GM18951 (cell line): ENCODE measurements at regions not wholly inside any gene's neighbourhood (a gene's known extent, or its start where the extent isn't known, plus 50 kb on each side); places are given as distances from the start of the nearest gene placed in this dataset.

Experiments
- POLR2A ChIP-seq: IDR thresholded peaks from 4 replicates; pipeline ENCODE4 v1.6.1; 2011; ENCODE audit warnings: mild to moderate bottlenecking; ENCODE audit not compliant: insufficient read length, insufficient read depth; ENCODE audit errors: extremely low read depth
- in situ Hi-C: fragments of 300-500 bp; cut with MboI; formaldehyde crosslinking; loops from one replicate; pipeline ENCODE4 v1.12.0; 2022; ENCODE audit warnings: low sequenced_read_pairs, mixed read lengths, inconsistent platforms; ENCODE audit not compliant: unreplicated experiment

DNA sequence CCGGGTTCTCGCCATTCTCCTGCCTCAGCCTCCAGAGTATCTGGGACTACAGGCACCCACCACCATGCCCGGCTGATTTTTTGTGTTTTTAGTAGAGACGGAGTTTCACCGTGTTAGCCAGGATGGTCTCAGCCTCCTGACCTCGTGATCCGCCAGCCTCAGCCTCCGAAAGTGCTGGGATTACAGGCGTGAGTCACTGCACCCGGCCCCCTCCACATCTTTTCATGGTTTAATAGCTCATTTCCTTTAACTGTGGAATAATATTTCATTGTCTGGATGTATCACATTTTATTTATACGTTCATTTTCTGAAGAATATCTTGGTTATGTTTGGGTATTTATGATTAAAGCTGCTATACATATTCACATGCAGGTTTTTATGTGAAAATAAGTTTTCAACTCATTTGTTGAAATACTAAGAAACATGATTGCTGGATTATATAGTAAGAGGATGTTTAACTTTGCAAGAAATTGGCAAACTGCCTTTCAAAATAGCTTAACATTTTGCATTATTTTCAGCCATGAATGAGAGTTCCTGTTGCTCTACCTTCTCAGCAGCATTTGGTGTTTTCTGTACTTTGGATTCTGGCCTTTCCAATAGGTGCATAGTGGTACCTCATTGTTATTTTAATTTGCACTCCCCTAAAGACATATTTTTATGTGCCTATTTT, 591.9 kb downstream of the TECRL start:
- in situ Hi-C loops = no loop called here
- TF ChIP-seq POLR2A = no peak

DNA sequence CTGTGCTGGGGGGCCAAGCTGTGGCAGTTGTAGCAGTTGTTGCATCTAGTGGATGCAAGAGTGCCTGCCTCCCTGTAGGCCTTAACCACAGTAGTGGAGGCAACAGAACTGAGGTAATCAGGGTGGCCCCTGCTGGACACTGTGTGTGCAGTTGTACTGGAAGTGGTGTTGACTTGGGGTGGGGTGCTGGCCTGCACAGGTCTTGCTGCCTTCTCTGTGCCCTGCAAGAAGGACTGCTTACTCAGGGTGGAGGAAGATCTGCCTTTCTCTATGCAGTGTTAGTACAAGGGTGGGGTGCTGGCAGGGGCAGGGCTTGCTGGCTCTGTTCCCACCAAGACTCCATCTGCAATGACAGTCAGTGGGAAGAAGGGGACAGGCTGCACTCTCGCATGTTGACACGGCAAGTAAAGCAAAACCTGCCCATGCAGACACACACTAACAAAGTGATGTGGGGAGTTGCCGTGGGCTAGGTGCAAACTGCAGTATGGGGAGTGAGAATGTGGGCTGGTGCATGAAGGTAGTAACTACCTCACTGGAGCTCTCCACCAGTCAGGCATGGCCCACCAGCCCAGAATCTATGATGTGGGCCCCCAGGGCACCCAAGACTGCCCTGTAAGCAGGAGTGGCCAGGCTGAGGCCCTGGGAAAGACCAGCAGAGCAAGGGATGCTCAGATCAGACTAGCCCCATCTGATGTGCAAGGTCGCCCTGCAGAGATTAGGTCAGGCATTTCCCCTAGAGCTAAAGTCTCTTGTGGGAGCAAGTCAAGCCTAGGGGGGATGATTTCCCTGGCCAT, 594.9 kb downstream of the TECRL start:
- in situ Hi-C loops = no loop called here
- no peak for TF ChIP-seq POLR2A

DNA sequence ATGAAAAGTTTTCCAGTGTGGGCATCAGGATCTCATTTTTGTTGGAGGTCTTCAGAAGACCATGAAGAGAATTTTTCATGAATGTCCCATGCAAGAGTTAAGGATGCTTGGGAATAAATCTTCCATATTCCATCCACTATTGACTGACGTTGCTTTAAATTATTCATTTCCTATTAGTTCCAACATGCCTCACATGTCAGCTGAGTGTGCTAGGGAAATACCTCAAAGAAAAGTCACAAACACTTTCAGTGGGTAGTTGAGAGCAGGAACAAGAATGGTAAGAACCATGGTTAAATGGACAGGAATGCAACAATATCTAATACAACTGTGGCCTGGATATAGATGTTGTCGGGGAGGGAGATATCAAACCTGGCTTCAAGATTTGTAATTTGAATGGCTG, 610.1 kb downstream of the TECRL start:
- in situ Hi-C loops = no loop called here
- TF ChIP-seq POLR2A = no peak

DNA sequence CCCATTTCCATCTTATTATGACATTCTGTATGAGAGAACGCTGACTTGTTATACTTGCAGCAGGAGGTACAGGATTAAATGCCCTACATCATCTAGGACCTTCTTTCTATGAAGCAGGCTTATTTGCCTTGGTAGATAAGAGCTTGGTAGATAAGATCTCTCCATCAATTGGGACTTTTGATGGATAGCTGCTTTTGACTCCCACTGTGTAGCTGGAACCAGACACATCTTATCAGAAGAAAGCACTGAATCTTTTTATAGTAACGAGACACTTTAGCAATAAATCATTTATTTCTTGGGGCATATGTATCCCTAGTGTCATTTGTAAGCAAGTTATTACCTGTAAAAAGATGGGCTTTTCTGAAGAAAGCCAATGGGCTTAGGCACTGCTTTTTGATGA, 613.9 kb downstream of the TECRL start:
- no peak for TF ChIP-seq POLR2A
- in situ Hi-C loops = no loop called here

DNA sequence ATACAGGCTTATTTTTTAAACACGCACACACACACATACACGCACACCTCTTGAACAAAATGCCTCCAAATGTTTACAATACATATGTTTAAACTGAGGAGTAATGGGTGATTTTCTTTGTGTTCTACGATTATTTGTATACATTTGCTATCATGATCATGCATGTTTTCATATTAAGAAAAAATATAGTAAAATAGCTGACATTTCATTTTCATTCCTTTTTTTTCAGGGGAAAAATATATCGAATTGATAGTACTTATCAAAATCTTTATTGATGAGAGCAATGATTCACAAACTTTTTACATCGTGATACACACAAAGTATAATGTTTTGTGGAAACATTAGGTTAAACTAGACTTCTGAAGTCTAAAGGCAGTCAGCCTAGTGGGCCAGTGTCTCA, 618.9 kb downstream of the TECRL start:
- no peak for TF ChIP-seq POLR2A
- in situ Hi-C loops = no loop called here

DNA sequence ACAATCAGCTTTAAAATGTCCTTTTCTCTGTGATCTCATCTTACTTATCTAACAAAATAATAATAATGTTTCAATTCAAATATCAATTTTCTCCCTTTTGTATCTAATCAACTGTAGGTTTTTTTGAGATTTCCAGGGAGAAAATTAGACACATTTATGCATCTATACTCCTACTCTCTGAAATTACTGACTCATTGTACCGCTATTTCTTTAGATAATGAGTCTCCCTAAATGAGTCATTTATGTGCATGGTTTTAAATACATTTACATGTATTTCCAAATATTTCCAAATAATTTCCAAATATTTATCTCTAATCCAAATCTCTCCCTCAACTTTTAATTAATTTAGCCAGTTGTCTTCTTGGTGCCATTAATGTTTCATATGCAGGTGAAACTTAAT, 621.0 kb downstream of the TECRL start:
- in situ Hi-C loops = no loop called here
- no peak for TF ChIP-seq POLR2A

DNA sequence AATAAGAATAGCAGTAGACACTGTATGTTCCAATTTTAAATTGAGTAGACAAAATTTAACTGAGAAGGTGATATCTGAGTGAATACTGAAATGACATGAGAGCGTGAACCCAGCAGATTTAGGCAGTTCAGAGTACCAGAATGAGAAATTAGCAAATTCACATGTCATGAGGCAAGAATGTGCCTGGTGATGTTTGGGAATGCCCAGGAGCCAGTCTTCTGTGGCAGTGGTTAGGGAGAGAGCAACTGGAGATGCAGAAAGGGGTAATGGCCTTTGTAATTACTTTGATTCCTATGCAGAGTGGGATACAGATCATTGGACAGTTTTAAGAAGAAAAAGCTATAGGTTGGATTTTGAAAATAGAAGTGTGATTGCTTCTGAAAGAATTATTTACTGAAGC, 621.9 kb downstream of the TECRL start:
- TF ChIP-seq POLR2A = no peak
- in situ Hi-C loops = no loop called here

DNA sequence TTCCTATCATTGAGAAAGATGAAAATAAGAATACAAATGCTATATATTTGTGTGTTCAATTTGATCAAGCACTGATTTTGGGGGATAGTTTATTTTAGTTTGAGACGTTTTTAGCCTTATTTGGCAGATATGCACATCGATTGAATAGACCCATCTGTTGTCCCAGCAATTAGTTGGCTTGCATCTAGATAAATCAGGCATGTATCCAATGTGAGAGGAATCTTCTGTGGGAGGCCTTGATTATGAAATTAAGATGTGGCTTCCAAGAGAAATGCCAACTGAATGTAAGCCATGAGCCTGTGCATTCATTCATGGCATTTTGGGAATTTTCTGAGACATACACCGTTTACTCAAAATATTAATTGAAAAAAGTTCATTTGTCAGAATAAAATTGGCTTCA, 623.1 kb downstream of the TECRL start:
- TF ChIP-seq POLR2A = no peak
- in situ Hi-C loops = no loop called here

DNA sequence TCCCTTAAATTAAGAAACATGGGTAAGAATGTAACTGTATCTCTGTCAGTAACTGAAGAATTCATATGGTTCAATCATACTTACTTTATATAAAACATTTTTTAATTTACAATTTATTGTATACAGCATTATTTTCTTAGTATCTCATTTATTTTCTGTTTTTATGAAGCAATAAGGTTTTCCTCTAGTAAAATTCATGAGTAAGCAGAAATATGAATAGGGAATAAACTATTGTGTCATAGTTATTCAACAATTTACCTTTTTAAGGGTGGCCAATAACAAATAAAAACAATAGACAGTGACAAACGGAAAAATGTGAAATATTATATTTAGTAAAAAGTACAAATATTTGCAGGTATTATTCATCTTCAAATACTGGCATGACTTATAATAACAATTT, 624.4 kb downstream of the TECRL start:
- in situ Hi-C loops = no loop called here
- TF ChIP-seq POLR2A = no peak

DNA sequence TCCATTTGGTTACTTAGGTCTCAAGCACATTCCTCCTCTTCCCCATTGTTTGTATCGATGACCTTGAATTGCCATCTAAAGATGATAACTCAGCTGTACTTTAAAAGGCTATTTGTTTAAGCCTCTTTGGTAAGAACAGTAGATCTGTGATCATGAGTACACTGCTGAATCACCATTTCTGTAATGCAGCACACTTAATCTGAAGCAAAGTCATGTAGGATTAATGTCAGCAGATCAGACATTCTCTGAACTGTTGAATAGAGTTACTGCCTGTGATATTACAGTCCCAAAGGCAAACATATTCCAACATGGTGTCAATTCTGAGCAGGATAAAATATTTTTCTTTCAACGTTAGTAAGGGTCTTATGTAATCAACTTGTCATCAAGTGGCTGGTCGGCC, 631.6 kb downstream of the TECRL start:
- TF ChIP-seq POLR2A = no peak
- in situ Hi-C loops = no loop called here

DNA sequence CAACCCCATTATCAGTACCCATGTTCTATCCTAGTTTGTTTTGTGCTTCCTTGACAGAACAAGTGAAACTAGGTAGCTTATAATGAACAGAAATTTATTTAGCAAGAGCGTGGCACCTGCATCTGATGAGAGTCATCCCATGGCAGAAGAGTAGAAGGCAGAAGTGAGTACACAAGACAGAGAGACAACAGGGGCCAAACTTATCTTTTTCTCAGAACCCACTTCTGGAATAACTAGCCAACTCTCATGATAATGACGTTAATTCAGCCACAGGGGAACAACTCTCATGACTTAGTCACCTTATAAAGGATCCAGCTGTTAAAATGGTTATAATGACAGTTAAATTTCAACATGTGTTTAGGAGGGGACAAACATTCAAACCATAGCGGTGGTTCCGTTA, 644.9 kb downstream of the TECRL start:
- in situ Hi-C loops = no loop called here
- TF ChIP-seq POLR2A = no peak

DNA sequence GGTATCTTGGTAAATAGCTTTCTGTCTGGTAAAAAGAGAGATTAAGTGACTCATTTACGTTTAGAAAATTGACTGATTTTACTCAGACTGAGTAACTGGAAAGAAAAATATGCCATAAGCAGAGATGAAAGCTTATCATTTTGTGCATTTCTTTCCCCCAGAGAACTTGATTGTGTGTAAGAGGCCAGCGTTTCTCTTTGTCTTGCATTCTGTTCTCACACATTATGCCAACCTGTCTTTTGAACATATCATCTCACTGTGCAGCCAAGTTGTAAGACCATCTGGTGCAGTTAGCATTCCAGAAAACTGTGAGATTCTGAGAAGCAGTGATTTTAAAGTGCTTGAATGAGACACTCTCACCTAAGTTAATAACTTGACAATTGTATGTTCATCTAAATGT, 651.3 kb downstream of the TECRL start:
- in situ Hi-C loops = no loop called here
- TF ChIP-seq POLR2A = no peak

DNA sequence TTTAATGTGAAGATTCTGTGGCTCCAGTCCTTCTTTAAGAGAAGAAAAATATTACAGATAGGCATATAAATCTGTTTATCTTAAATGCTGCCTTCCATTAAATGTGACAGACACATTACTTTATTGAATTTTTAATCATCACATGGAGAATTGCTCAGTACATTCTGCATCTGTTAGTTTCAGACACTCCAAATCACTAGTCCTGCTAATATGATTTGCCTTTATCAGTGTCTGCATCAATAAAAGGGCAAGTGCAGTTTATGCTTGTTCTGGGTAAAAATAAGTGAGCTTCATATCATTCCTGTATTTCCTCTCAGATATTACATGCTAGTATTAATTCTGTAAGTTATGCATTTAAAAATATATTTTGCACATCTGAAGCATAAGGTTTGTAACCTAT, 666.4 kb downstream of the TECRL start:
- TF ChIP-seq POLR2A = no peak
- in situ Hi-C loops = no loop called here

DNA sequence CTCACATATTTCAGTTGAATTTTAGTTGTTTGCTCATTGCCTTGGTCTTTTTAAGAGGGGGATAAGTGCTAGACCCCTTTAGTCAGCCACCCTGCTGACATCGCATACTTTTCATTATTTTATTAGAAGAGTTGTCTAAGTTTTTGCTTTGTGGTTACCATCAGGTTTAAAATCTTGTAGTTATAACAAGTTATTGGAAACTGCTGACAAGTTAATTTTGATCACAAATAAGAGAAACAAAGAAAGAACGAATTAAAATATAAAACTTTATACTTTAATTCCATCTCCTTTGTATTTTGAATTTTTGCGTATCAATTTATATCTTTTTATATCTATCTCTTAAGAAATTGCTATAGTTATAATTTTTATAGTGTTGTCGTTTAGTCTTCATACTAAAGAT, 679.7 kb downstream of the TECRL start:
- TF ChIP-seq POLR2A = no peak
- in situ Hi-C loops = no loop called here

DNA sequence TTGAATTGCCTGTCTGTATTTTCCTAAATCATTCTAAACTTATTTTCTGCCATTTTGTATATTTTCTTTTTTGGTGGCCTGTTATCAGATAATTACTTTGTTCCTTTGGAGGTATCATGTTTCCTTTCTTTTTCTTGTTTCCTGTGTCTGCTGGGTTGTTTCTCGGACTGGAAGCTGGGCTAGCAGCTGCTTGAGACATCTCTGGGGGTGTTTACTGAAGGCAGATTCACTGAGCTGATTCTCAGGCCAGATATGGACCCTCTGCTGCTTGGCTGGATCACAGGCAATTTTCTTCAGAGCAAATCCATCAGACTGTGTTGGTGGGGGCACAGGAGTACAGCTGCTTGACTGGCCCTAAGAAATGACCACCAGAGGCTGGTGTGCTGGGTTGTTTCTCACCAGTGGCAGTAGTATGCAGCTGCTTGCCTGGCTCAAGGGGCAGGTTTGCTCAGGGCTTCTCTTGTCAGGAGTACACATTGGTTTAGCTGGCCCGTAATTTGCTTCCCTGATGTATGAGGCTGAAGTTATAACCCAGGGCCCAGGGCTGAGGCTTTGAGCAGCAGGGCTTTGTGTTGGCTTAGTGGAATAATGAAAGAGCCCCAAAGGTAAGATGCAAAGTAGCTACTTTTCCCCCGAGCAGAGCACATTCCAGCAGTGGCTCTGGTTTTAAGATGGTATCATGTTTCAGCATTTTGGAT, 680.6 kb downstream of the TECRL start:
- TF ChIP-seq POLR2A = no peak
- in situ Hi-C loops = no loop called here
